Stimulated activated CD4-positive, alpha-beta T cell treated with anti-CD3 and anti-CD28 coated beads, Interleukin-2, amount 100 ng/mL, for 24 hours (primary cell): ENCODE measurements at regions not wholly inside any gene's neighbourhood (a gene's known extent, or its start where the extent isn't known, plus 50 kb on each side); places are given as distances from the start of the nearest gene placed in this dataset.

ENCODE experiments used
- DNase-seq, 2 donors: peaks; one replicate each; pipeline ENCODE4 v3.0.0-alpha.2; 2020

GRCh38 chr1:184329962-184330868 lies 56.6 kb upstream of the C1orf21 start:
- DNase-seq = no peak

- DNase-seq = no peak
Measured at GRCh38 chr1:184330875-184331274, 56.0 kb upstream of the C1orf21 start.
